ENCODE measurements at regions not wholly inside any gene's neighbourhood (a gene's known extent, or its start where the extent isn't known, plus 50 kb on each side); places are given as distances from the start of the nearest gene placed in this dataset.
"Not testable (repeated sequence)": the region's sequence is repeated elsewhere in the genome, so short reads cannot be mapped to it uniquely, and the experiment has no call there.

DNA sequence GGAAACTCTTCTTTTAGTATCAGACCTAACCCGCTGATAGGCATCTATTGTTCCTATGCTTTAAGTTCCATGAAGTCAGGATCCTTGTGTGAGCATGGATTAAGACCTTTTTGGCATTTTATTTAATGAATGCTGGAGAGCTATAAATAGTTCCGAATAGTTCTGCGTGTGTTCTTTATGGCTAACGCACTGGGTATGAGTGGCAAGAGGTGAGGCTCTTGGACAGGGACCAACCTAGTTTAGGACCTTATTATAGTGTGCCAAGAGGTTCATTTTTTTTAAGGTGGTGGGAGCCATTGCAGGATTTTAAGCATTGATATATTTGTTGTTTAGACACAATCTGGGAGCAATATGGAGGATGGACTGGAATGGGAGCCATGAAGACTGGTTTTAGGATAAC lies 71.8 kb downstream of the KPNA2 start:
- no peak for DNase-seq (ENCODE audit: insufficient read length, low spot score, missing footprints)
- TF ChIP-seq, protein P1, sequence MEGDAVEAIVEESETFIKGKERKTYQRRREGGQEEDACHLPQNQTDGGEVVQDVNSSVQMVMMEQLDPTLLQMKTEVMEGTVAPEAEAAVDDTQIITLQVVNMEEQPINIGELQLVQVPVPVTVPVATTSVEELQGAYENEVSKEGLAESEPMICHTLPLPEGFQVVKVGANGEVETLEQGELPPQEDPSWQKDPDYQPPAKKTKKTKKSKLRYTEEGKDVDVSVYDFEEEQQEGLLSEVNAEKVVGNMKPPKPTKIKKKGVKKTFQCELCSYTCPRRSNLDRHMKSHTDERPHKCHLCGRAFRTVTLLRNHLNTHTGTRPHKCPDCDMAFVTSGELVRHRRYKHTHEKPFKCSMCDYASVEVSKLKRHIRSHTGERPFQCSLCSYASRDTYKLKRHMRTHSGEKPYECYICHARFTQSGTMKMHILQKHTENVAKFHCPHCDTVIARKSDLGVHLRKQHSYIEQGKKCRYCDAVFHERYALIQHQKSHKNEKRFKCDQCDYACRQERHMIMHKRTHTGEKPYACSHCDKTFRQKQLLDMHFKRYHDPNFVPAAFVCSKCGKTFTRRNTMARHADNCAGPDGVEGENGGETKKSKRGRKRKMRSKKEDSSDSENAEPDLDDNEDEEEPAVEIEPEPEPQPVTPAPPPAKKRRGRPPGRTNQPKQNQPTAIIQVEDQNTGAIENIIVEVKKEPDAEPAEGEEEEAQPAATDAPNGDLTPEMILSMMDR (IDR thresholded peaks at IDR 0.05; ENCODE audit: extremely low read depth, low read depth, low read length): no peak
- H3K79me2 ChIP-seq (ENCODE audit: insufficient read depth, low read length): peaks cover 53% of the 10 kb centered on the region

DNA sequence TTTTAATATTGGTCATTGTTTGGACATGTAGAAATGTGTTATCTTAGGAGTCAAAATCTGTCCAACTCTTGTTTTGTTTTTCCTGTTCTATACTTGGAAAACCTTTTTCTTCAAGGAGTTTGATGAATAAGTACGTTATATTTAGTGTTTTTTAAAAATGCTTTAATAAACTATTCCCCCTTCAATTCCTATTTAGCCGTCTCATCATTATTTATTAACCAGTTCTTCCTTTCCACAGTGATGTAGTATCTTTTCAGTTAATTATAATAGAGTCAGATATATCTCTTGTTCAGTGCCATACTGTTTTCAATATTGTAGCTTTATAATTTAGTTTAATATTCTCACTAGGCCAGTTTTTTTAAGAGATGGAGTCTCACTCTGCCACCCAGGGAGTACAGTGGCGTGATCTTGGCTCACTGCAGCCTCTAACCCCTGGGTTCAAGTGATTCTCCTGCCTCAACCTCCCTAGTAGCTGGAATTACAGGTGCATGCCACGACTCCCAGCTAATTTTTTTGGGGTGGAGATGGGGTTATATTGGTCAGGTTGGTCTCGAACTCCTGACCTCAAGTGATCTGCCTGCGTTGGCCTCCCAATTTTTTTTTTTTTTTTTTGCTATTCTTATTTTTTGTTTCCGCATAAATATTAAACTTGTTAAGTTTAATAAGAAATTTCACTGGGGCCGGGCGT lies 72.9 kb downstream of the KPNA2 start:
- no peak overlapping the region for H3K27ac ChIP-seq (ENCODE audit: low read depth, low read length)
- no peaks in the 10 kb centered on the region for H3K4me1 ChIP-seq (ENCODE audit: insufficient read depth, low read length)
- peaks cover 3% of the 10 kb centered on the region for H4K20me1 ChIP-seq (ENCODE audit: insufficient read depth, low read length)
- TF ChIP-seq, protein P1 (IDR thresholded peaks at IDR 0.05; ENCODE audit: extremely low read depth, low read depth, low read length): no peak
- peaks cover 43% of the 10 kb centered on the region for H3K79me2 ChIP-seq (ENCODE audit: insufficient read depth, low read length)
- DNase-seq (ENCODE audit: insufficient read length, low spot score, missing footprints): no peak
- H3K36me3 ChIP-seq (ENCODE audit: insufficient read depth, low read length): peaks cover 5% of the 10 kb centered on the region
- no peak overlapping the region for H3K4me2 ChIP-seq (ENCODE audit: insufficient read depth, low read length)
- no peak overlapping the region for H2AFZ ChIP-seq (ENCODE audit: low read length)
- no peaks in the 10 kb centered on the region for H3K27me3 ChIP-seq (ENCODE audit: insufficient read depth, low read length)
- no peaks in the 10 kb centered on the region for H3K9me3 ChIP-seq (ENCODE audit: low read depth, low read length)
- no peak overlapping the region for H3K4me3 ChIP-seq (ENCODE audit: insufficient read depth, low read length)

More for the DNA sequence above, 71.8 kb downstream of the KPNA2 start:
- Histone ChIP-seq H2AFZ (ENCODE audit: low read length) (no peak overlapping the region), H3K36me3 (ENCODE audit: insufficient read depth, low read length) (peaks cover 5% of the 10 kb centered on the region), H3K4me3 (ENCODE audit: insufficient read depth, low read length) (no peak overlapping the region), H3K4me1 (ENCODE audit: insufficient read depth, low read length) (no peaks in the 10 kb centered on the region), H3K9me3 (ENCODE audit: low read depth, low read length) (no peaks in the 10 kb centered on the region), H3K27me3 (ENCODE audit: insufficient read depth, low read length) (no peaks in the 10 kb centered on the region), H3K4me2 (ENCODE audit: insufficient read depth, low read length) (no peak overlapping the region), H4K20me1 (ENCODE audit: insufficient read depth, low read length) (peaks cover 3% of the 10 kb centered on the region), H3K27ac (ENCODE audit: low read depth, low read length) (no peak overlapping the region)

DNA sequence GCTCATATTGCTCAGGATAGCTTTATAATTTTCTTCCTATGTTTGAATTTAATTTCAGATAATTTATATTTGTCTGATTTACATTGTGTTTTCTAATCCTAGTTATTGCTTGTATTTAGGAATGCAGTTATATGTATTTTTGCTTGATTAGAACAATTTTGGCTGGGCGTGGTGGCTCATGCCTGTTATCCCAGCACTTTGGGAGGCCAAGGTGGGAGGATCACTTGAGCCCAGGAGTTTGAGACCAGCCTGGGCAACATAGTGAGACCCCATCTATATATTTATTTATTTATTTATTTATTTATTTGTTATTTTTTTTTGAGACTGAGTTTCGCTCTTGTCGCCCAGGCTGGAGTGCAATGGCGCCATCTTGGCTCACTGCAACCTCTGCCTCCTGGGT lies 73.9 kb downstream of the KPNA2 start:
- not testable (repeated sequence) for H3K27ac ChIP-seq (ENCODE audit: low read depth, low read length); H3K9me3 ChIP-seq (ENCODE audit: low read depth, low read length); H4K20me1 ChIP-seq (ENCODE audit: insufficient read depth, low read length); H3K36me3 ChIP-seq (ENCODE audit: insufficient read depth, low read length); H3K4me2 ChIP-seq (ENCODE audit: insufficient read depth, low read length); H3K27me3 ChIP-seq (ENCODE audit: insufficient read depth, low read length); DNase-seq (ENCODE audit: insufficient read length, low spot score, missing footprints); H3K4me3 ChIP-seq (ENCODE audit: insufficient read depth, low read length); H3K4me1 ChIP-seq (ENCODE audit: insufficient read depth, low read length); H2AFZ ChIP-seq (ENCODE audit: low read length)
- H3K79me2 ChIP-seq (ENCODE audit: insufficient read depth, low read length): peaks cover 44% of the 10 kb centered on the region

DNA sequence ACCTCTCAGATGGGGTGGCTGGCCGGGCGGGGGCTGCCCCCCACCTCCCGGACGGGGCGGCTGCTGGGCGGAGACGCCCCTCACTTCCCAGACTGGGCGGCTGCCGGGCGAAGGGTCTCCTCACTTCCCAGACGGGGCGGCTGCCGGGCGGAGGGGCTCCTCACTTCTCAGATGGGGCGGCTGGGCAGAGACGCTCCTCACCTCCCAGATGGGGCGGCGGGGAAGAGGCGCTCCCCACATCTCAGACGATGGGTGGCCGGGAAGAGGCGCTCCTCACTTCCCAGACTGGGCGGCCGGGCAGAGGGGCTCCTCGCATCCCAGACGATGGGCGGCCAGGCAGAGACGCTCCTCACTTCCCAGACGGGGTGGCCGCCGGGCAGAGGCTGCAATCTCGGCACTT lies 80.7 kb downstream of the KPNA2 start:
- not testable (repeated sequence) for H3K4me1 ChIP-seq (ENCODE audit: insufficient read depth, low read length); H3K36me3 ChIP-seq (ENCODE audit: insufficient read depth, low read length); H3K79me2 ChIP-seq (ENCODE audit: insufficient read depth, low read length); H3K27me3 ChIP-seq (ENCODE audit: insufficient read depth, low read length); H3K27ac ChIP-seq (ENCODE audit: low read depth, low read length); DNase-seq (ENCODE audit: insufficient read length, low spot score, missing footprints); H2AFZ ChIP-seq (ENCODE audit: low read length); H3K9me3 ChIP-seq (ENCODE audit: low read depth, low read length); H4K20me1 ChIP-seq (ENCODE audit: insufficient read depth, low read length); H3K4me3 ChIP-seq (ENCODE audit: insufficient read depth, low read length); H3K4me2 ChIP-seq (ENCODE audit: insufficient read depth, low read length)

DNA sequence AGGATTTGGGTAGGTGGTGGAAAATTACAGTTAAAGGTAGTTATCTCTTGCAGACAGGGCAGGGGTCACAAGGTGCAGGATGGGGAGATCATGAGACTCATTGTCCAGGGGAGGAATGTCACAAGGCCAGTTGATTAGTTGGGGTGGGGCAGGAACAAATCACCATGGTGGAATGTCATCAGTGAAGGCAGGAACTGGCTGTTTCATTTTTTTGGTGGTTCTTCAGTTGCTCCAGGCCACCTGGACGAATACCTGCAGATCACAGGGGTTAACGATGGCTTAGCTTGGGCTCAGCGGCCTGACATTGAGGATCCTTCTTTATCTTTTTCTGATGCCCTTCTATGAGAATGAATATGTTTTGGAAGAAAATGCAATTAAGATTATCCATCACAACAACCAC lies 87.1 kb downstream of the KPNA2 start:
- no peak overlapping the region for H3K27ac ChIP-seq (ENCODE audit: low read depth, low read length)

More for the DNA sequence above, 87.1 kb downstream of the KPNA2 start:
- Histone ChIP-seq H3K36me3 (ENCODE audit: insufficient read depth, low read length) (peaks cover 12% of the 10 kb centered on the region), H3K4me3 (ENCODE audit: insufficient read depth, low read length) (no peak overlapping the region), H2AFZ (ENCODE audit: low read length) (no peak overlapping the region), H3K27me3 (ENCODE audit: insufficient read depth, low read length) (no peaks in the 10 kb centered on the region), H4K20me1 (ENCODE audit: insufficient read depth, low read length) (no peaks in the 10 kb centered on the region), H3K4me2 (ENCODE audit: insufficient read depth, low read length) (no peak overlapping the region), H3K4me1 (ENCODE audit: insufficient read depth, low read length) (no peaks in the 10 kb centered on the region), H3K79me2 (ENCODE audit: insufficient read depth, low read length) (no peaks in the 10 kb centered on the region), H3K9me3 (ENCODE audit: low read depth, low read length) (no peaks in the 10 kb centered on the region)
- no peak for DNase-seq (ENCODE audit: insufficient read length, low spot score, missing footprints)
- TF ChIP-seq, protein P1 (IDR thresholded peaks at IDR 0.05; ENCODE audit: extremely low read depth, low read depth, low read length): no peak
